Naive thymus-derived CD8-positive, alpha-beta T cell (primary cell): ENCODE measurements at regions not wholly inside any gene's neighbourhood (a gene's known extent, or its start where the extent isn't known, plus 50 kb on each side); places are given as distances from the start of the nearest gene placed in this dataset.

Experiments used
- ATAC-seq, 2 donors: fragments of 150-1000 bp; cut with Tn5 transposase in 1 of 2; sonication (Bioruptor Pico), chemical (Tn5 transposase) in 1 of 2; 1 replicate in 1 of 2; 2 replicates in 1 of 2; pipeline ENCODE4 v1.10.0; 2021; ENCODE audit warnings: mild to moderate bottlenecking in 2 of 2, moderate library complexity in 2 of 2
- POLR2A ChIA-PET: fragments of 350-600 bp; sonication (Branson Sonifier 250); formaldehyde crosslinking; loops from one replicate; lab custom pipeline; 2021; ENCODE audit warnings: antibody characterized with exemption; lab: Charles Lee
- DNase-seq, 10 donors: peaks; one replicate each; pipeline versions ENCODE4 v3.0.0 to v3.0.0-alpha.2; 2020 to 2022
- H3K27ac Mint-ChIP-seq, 10 donors: one replicate each; pipeline ENCODE4 v1.8.0; 2020 to 2022; ENCODE audit warnings: mild to moderate bottlenecking in 10 of 10, mixed read lengths in 10 of 10, moderate library complexity in 4 of 10, inconsistent platforms in 1 of 10
- H3K27me3 Mint-ChIP-seq, 5 donors: one replicate each; pipeline ENCODE4 v1.8.0; 2021 to 2022; ENCODE audit warnings: mixed read lengths in 5 of 5
- H3K36me3 Mint-ChIP-seq, 3 donors: one replicate each; pipeline ENCODE4 v1.8.0; 2020 to 2022; ENCODE audit warnings: mixed read lengths in 3 of 3, mild to moderate bottlenecking in 2 of 3, inconsistent platforms in 1 of 3
- H3K4me1 Mint-ChIP-seq, 4 donors: one replicate each; pipeline ENCODE4 v1.8.0; 2021 to 2022; ENCODE audit warnings: mixed read lengths in 4 of 4
- H3K4me3 Mint-ChIP-seq, 10 donors: one replicate each; pipeline ENCODE4 v1.8.0; 2020 to 2022; ENCODE audit warnings: mild to moderate bottlenecking in 10 of 10, mixed read lengths in 10 of 10, moderate library complexity in 6 of 10, inconsistent platforms in 1 of 10
- H3K9me3 Mint-ChIP-seq, 9 donors: one replicate each; pipeline ENCODE4 v1.8.0; 2020 to 2022; ENCODE audit warnings: mixed read lengths in 9 of 9, mild to moderate bottlenecking in 3 of 9, inconsistent platforms in 1 of 9, moderate library complexity in 1 of 9

- Mint-ChIP-seq H3K36me3 (no peaks in the 10 kb centered on the region), H3K27ac (no peak overlapping the region), H3K4me3 (no peak overlapping the region), H3K27me3 (no peaks in the 10 kb centered on the region), H3K9me3 (peaks cover 0 to 7% (median 6%) of the 10 kb centered on the region in 9 donors), H3K4me1 (no peaks in the 10 kb centered on the region)
- DNase-seq (no peak), ATAC-seq (no peak)
- POLR2A ChIA-PET: no interaction called here
Measured at GRCh38 chr11:26228778-26229177, 103.2 kb upstream of the ANO3 start.

- Mint-ChIP-seq H3K4me1 (no peaks in the 10 kb centered on the region), H3K36me3 (no peaks in the 10 kb centered on the region), H3K27ac (no peak overlapping the region), H3K9me3 (peaks cover 0 to 7% (median 6%) of the 10 kb centered on the region in 9 donors), H3K4me3 (no peak overlapping the region), H3K27me3 (no peaks in the 10 kb centered on the region)
- DNase-seq (no peak), ATAC-seq (no peak)
- POLR2A ChIA-PET: no interaction called here
Measured at GRCh38 chr11:26229257-26229656, 102.7 kb upstream of the ANO3 start.

GRCh38 chr11:26229981-26230380 is 101.9 kb upstream of the ANO3 start:
- POLR2A ChIA-PET: no interaction called here
- no peaks in the 10 kb centered on the region for H3K36me3 Mint-ChIP-seq
- H3K27me3 Mint-ChIP-seq: no peaks in the 10 kb centered on the region
- DNase-seq: no peak
- no peak for ATAC-seq
- H3K4me1 Mint-ChIP-seq: no peaks in the 10 kb centered on the region
- no peak overlapping the region for H3K27ac Mint-ChIP-seq
- H3K4me3 Mint-ChIP-seq: no peak overlapping the region
- peaks cover 0 to 7% (median 4%) of the 10 kb centered on the region in 9 donors for H3K9me3 Mint-ChIP-seq

- POLR2A ChIA-PET: no interaction called here
- H3K36me3 Mint-ChIP-seq: no peaks in the 10 kb centered on the region
- H3K27ac Mint-ChIP-seq: no peak overlapping the region
- no peak overlapping the region for H3K4me3 Mint-ChIP-seq
- H3K4me1 Mint-ChIP-seq: no peaks in the 10 kb centered on the region
- no peaks in the 10 kb centered on the region for H3K27me3 Mint-ChIP-seq
- ATAC-seq (no peak), DNase-seq (no peak)
- peaks cover 0 to 9% (median 4%) of the 10 kb centered on the region in 9 donors for H3K9me3 Mint-ChIP-seq
Measured at GRCh38 chr11:26231252-26231661, 100.7 kb upstream of the ANO3 start.

GRCh38 chr11:26234451-26234850 is 97.5 kb upstream of the ANO3 start:
- peaks cover 0 to 9% (median 4%) of the 10 kb centered on the region in 9 donors for H3K9me3 Mint-ChIP-seq
- H3K36me3 Mint-ChIP-seq: no peaks in the 10 kb centered on the region
- no peak for DNase-seq
- H3K27me3 Mint-ChIP-seq: no peaks in the 10 kb centered on the region
- no peak overlapping the region for H3K4me3 Mint-ChIP-seq
- POLR2A ChIA-PET: no interaction called here
- no peak overlapping the region for H3K27ac Mint-ChIP-seq
- no peak for ATAC-seq
- H3K4me1 Mint-ChIP-seq: no peaks in the 10 kb centered on the region

- POLR2A ChIA-PET: no interaction called here
- H3K4me3 Mint-ChIP-seq: no peak overlapping the region
- H3K36me3 Mint-ChIP-seq: no peaks in the 10 kb centered on the region
- ATAC-seq: no peak
- DNase-seq: no peak
- H3K9me3 Mint-ChIP-seq: peaks cover 0 to 11% (median 4%) of the 10 kb centered on the region in 9 donors
- H3K27ac Mint-ChIP-seq: no peak overlapping the region
- H3K4me1 Mint-ChIP-seq: no peaks in the 10 kb centered on the region
- no peaks in the 10 kb centered on the region for H3K27me3 Mint-ChIP-seq
Measured at GRCh38 chr11:26243426-26243825, 88.5 kb upstream of the ANO3 start.

GRCh38 chr11:26244207-26244606 is 87.7 kb upstream of the ANO3 start:
- POLR2A ChIA-PET: no interaction called here
- H3K36me3 Mint-ChIP-seq: no peaks in the 10 kb centered on the region
- H3K9me3 Mint-ChIP-seq: peaks cover 0 to 11% (median 4%) of the 10 kb centered on the region in 9 donors
- no peaks in the 10 kb centered on the region for H3K4me1 Mint-ChIP-seq
- ATAC-seq: no peak
- H3K27me3 Mint-ChIP-seq: no peaks in the 10 kb centered on the region
- no peak for DNase-seq
- no peak overlapping the region for H3K4me3 Mint-ChIP-seq
- no peak overlapping the region for H3K27ac Mint-ChIP-seq

GRCh38 chr11:26245046-26245445 is 86.9 kb upstream of the ANO3 start:
- no peak overlapping the region for H3K4me3 Mint-ChIP-seq
- POLR2A ChIA-PET: no interaction called here
- no peaks in the 10 kb centered on the region for H3K4me1 Mint-ChIP-seq
- H3K27ac Mint-ChIP-seq: no peak overlapping the region
- ATAC-seq (no peak), DNase-seq (no peak)
- H3K9me3 Mint-ChIP-seq: peaks cover 0 to 11% (median 4%) of the 10 kb centered on the region in 9 donors
- no peaks in the 10 kb centered on the region for H3K27me3 Mint-ChIP-seq
- H3K36me3 Mint-ChIP-seq: no peaks in the 10 kb centered on the region

GRCh38 chr11:26247340-26247739 is 84.6 kb upstream of the ANO3 start:
- no peaks in the 10 kb centered on the region for H3K36me3 Mint-ChIP-seq
- POLR2A ChIA-PET: no interaction called here

GRCh38 chr11:26248661-26249060 is 83.3 kb upstream of the ANO3 start:
- ATAC-seq (no peak), DNase-seq (no peak)
- Mint-ChIP-seq H3K4me3 (no peak overlapping the region), H3K27ac (no peak overlapping the region), H3K4me1 (no peaks in the 10 kb centered on the region), H3K36me3 (no peaks in the 10 kb centered on the region), H3K27me3 (no peaks in the 10 kb centered on the region), H3K9me3 (peaks cover 0 to 17% (median 4%) of the 10 kb centered on the region in 9 donors)
- POLR2A ChIA-PET: no interaction called here

More at GRCh38 chr11:26247340-26247739, 84.6 kb upstream of the ANO3 start:
- Mint-ChIP-seq H3K9me3 (peaks cover 0 to 13% (median 4%) of the 10 kb centered on the region in 9 donors), H3K4me1 (no peaks in the 10 kb centered on the region), H3K4me3 (no peak overlapping the region), H3K27me3 (no peaks in the 10 kb centered on the region), H3K27ac (no peak overlapping the region)
- no peak for DNase-seq
- no peak for ATAC-seq

GRCh38 chr11:26254378-26254777 is 77.6 kb upstream of the ANO3 start:
- no peak for ATAC-seq
- POLR2A ChIA-PET: no interaction called here

GRCh38 chr11:26263769-26264168 is 68.2 kb upstream of the ANO3 start:
- no peaks in the 10 kb centered on the region for H3K4me1 Mint-ChIP-seq
- DNase-seq: no peak
- ATAC-seq: no peak
- POLR2A ChIA-PET: no interaction called here
- H3K4me3 Mint-ChIP-seq: no peak overlapping the region
- peaks cover 0 to 8% (median 2%) of the 10 kb centered on the region in 9 donors for H3K9me3 Mint-ChIP-seq
- H3K27ac Mint-ChIP-seq: no peak overlapping the region
- H3K36me3 Mint-ChIP-seq: no peaks in the 10 kb centered on the region
- H3K27me3 Mint-ChIP-seq: peaks cover 0 to 2% (median 0%) of the 10 kb centered on the region in 5 donors

More at GRCh38 chr11:26254378-26254777, 77.6 kb upstream of the ANO3 start:
- no peak overlapping the region for H3K27ac Mint-ChIP-seq
- DNase-seq: no peak
- no peaks in the 10 kb centered on the region for H3K36me3 Mint-ChIP-seq
- no peaks in the 10 kb centered on the region for H3K4me1 Mint-ChIP-seq
- H3K9me3 Mint-ChIP-seq: peaks cover 0 to 7% (median 0%) of the 10 kb centered on the region in 9 donors
- no peak overlapping the region for H3K4me3 Mint-ChIP-seq
- H3K27me3 Mint-ChIP-seq: no peaks in the 10 kb centered on the region

GRCh38 chr11:26264266-26264665 is 67.7 kb upstream of the ANO3 start:
- Mint-ChIP-seq H3K4me1 (no peaks in the 10 kb centered on the region), H3K27ac (no peak overlapping the region), H3K27me3 (peaks cover 0 to 5% (median 0%) of the 10 kb centered on the region in 5 donors), H3K9me3 (peaks cover 0 to 8% (median 2%) of the 10 kb centered on the region in 9 donors), H3K36me3 (no peaks in the 10 kb centered on the region), H3K4me3 (no peak overlapping the region)
- ATAC-seq (no peak), DNase-seq (no peak)
- POLR2A ChIA-PET: no interaction called here

- H3K27ac Mint-ChIP-seq: no peak overlapping the region
Measured at GRCh38 chr11:26268980-26269660, 62.8 kb upstream of the ANO3 start.

More at GRCh38 chr11:26268980-26269660, 62.8 kb upstream of the ANO3 start:
- Mint-ChIP-seq H3K9me3 (peaks cover 0 to 2% (median 0%) of the 10 kb centered on the region in 9 donors), H3K27me3 (peaks cover 0 to 5% (median 0%) of the 10 kb centered on the region in 5 donors), H3K4me3 (no peak overlapping the region), H3K4me1 (no peaks in the 10 kb centered on the region), H3K36me3 (no peaks in the 10 kb centered on the region)
- no peak for DNase-seq
- ATAC-seq: no peak
- POLR2A ChIA-PET: no interaction called here
